Duodenal mucosa (tissue), 2 donors: ENCODE measurements at regions not wholly inside any gene's neighbourhood (a gene's known extent, or its start where the extent isn't known, plus 50 kb on each side); places are given as distances from the start of the nearest gene placed in this dataset.

Experiments
- H3K27ac ChIP-seq: one replicate; pipeline ENCODE4 v1.7.0; 2013; ENCODE audit warnings: low read depth, low read length
- H3K27me3 ChIP-seq, 2 donors: one replicate each; pipeline ENCODE4 v1.7.0; 2013; ENCODE audit warnings: low read length in 2 of 2, control low read depth in 1 of 2; ENCODE audit not compliant: insufficient read depth in 2 of 2, control insufficient read depth in 1 of 2
- H3K36me3 ChIP-seq, 2 donors: one replicate each; pipeline ENCODE4 v1.7.0; 2013; ENCODE audit warnings: low read length in 2 of 2, control low read depth in 1 of 2; ENCODE audit not compliant: insufficient read depth in 2 of 2, control insufficient read depth in 1 of 2
- H3K4me1 ChIP-seq, 2 donors: one replicate each; pipeline ENCODE4 v1.7.0; 2013; ENCODE audit warnings: low read length in 2 of 2, control low read depth in 1 of 2; ENCODE audit not compliant: insufficient read depth in 2 of 2, control insufficient read depth in 1 of 2
- H3K4me3 ChIP-seq, 2 donors: one replicate each; pipeline ENCODE4 v1.7.0; 2013; ENCODE audit warnings: low read length in 2 of 2, low read depth in 1 of 2
- H3K9ac ChIP-seq, 2 donors: one replicate each; pipeline ENCODE4 v1.7.0; 2013; ENCODE audit warnings: low read length in 2 of 2, low read depth in 1 of 2
- H3K9me3 ChIP-seq, 2 donors: one replicate each; pipeline ENCODE4 v1.7.0; 2013; ENCODE audit warnings: low read length in 2 of 2, control low read depth in 1 of 2; ENCODE audit not compliant: control insufficient read depth in 1 of 2

DNA sequence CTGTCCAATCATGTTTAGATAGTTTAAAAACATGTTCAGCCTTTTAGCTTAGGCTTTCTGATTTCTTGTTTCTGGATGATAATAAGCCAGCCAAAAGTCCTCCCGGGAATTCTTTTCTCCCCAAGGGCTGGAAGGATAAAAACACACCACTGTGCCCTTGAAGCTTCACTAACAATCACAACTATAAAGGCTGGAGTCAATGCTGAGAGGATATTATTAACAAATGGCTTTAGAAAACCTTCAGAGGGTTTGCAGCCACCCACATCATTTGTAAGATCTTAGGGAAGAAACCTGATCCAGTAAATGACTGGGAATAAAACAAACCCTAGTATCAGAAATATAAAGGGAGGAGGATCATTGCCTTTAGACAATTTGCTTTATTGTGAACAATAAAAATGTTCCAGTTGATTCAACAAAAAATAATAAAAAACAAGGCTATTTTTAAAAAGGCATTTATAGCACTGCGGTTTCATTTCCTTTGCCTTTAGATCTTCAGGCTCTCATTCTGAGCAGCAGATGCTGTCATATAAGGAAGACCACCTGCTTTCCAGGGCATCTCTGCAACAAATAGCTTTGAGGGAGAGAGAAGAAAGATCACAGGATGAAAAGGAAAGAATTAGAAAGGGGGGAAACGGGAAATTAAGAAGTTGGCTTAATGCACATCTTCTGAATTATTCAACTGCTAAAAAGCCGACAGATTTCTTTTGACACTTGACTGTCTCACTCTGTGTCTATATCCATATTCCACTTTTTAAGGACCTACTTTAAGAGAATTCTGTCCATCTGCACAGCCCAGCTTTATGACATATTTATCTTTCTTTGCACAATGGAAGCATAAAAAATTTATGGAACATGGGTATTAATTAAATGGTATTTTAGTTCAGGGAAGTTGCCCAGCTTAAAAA, 277.2 kb upstream of the SLC24A2 start:
- no peak overlapping the region for H3K4me3 ChIP-seq
- no peaks in the 10 kb centered on the region for H3K27me3 ChIP-seq
- H3K9ac ChIP-seq = no peak overlapping the region
- no peaks in the 10 kb centered on the region for H3K9me3 ChIP-seq
- H3K36me3 ChIP-seq = no peaks in the 10 kb centered on the region
- no peaks in the 10 kb centered on the region for H3K4me1 ChIP-seq
- no peak overlapping the region for H3K27ac ChIP-seq

DNA sequence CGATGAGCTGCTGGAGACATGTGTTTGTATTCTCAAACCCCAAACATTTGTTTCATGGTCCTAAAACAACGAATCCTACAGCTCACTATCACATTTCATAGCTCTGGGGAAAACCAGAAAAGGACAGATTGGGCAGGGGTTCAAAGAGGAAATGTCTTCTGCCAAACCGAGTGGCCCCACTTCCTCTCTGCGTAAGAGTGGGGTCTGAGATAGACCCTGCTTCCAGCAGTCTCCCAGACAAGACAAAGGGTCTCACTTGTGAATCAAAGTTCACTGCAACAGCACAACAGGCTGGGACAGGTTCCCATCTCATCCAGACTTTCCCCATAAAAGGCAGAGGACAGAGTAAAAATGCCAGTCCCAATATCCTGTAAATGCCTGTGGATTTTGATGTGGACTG, 276.2 kb upstream of the SLC24A2 start:
- no peaks in the 10 kb centered on the region for H3K36me3 ChIP-seq
- H3K9ac ChIP-seq = no peak overlapping the region
- no peak overlapping the region for H3K4me3 ChIP-seq
- H3K4me1 ChIP-seq = no peaks in the 10 kb centered on the region
- H3K9me3 ChIP-seq = no peaks in the 10 kb centered on the region
- H3K27ac ChIP-seq = no peak overlapping the region
- H3K27me3 ChIP-seq = no peaks in the 10 kb centered on the region

DNA sequence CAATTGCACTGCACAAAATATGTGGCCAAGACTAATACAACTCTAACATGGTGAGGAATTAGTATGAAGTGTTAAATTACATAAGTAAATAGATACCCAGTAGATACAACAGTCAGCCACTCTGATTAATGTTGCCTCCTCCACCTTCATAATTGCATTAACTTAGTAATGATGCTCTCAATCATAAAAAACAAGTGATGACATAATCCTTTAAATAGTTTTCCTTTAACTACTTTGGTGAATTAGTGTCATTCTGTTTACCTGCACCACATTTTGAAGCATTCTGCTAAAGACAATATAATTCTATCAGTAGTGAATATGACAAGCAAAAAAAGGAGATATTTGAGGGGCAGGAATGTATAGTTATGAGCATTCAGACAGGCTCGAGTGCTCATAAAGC, 265.9 kb upstream of the SLC24A2 start:
- H3K36me3 ChIP-seq = no peaks in the 10 kb centered on the region
- no peak overlapping the region for H3K27ac ChIP-seq
- H3K9ac ChIP-seq = no peak overlapping the region
- no peaks in the 10 kb centered on the region for H3K9me3 ChIP-seq
- H3K27me3 ChIP-seq = no peaks in the 10 kb centered on the region
- H3K4me3 ChIP-seq = no peak overlapping the region
- H3K4me1 ChIP-seq = no peaks in the 10 kb centered on the region

DNA sequence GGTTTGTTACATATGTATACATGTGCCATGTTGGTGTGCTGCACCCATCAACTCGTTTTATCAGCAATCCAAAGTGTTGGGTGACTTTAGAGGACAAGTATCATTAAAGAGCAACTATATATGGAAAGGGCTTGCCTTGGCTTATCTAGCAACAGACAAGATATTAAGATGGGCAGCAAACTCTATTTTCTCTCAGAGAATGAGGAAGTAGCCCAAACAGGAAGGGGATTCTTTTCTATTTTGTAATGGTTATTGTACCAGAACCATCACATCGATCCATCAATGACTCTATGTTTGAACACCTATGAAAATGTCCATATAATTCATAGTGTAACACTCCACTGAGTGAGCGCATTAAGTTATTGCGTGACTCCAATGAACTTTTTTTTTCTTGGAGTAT, 260.1 kb upstream of the SLC24A2 start:
- H3K36me3 ChIP-seq = no peaks in the 10 kb centered on the region
- no peaks in the 10 kb centered on the region for H3K4me1 ChIP-seq
- no peak overlapping the region for H3K27ac ChIP-seq
- no peaks in the 10 kb centered on the region for H3K27me3 ChIP-seq
- H3K9me3 ChIP-seq = no peaks in the 10 kb centered on the region
- no peak overlapping the region for H3K4me3 ChIP-seq
- H3K9ac ChIP-seq = no peak overlapping the region

DNA sequence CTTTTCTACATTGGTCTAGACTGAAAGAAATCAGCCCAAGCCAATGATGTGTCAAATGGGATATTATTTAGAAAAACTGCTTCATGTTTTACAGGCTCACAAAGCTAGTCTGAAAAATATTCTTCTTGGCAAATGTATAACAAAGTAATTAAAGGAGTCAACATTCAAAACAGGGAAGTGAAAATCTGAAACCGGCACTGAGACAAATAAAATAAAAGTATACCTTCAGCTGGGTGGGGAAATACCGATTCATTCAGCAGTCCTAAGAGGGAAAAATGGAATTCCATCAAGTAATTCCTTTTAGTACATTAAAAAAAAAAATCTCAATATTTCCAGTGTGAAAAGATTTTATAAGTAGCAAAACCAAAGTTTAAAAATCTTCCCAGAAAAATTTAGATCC, 259.6 kb upstream of the SLC24A2 start:
- H3K4me3 ChIP-seq = no peak overlapping the region
- H3K9ac ChIP-seq = no peak overlapping the region
- no peaks in the 10 kb centered on the region for H3K36me3 ChIP-seq
- H3K4me1 ChIP-seq = no peaks in the 10 kb centered on the region
- H3K9me3 ChIP-seq = no peaks in the 10 kb centered on the region
- H3K27ac ChIP-seq = no peak overlapping the region
- H3K27me3 ChIP-seq = no peaks in the 10 kb centered on the region

DNA sequence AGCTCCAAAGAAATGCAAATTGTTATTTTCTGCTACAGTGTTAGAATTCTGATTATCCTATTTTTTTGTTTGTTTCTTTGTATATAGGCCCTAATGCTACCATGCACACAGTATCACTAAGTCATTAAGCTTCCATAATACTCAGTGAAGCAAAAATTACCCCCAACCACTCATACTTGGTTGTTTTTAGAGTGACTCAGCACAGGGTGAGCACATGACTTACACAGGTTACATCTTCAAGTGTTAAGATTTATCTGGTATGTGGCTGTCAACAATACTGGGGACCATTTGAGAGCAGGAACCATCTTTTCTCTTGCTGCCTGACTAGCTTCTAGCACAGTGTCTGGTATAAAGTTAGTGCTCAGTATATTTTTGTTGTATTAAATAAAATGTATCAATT, 255.8 kb upstream of the SLC24A2 start:
- H3K27ac ChIP-seq = no peak overlapping the region
- H3K36me3 ChIP-seq = no peaks in the 10 kb centered on the region
- no peak overlapping the region for H3K9ac ChIP-seq
- no peaks in the 10 kb centered on the region for H3K4me1 ChIP-seq
- H3K9me3 ChIP-seq = no peaks in the 10 kb centered on the region
- no peak overlapping the region for H3K4me3 ChIP-seq
- H3K27me3 ChIP-seq = no peaks in the 10 kb centered on the region

DNA sequence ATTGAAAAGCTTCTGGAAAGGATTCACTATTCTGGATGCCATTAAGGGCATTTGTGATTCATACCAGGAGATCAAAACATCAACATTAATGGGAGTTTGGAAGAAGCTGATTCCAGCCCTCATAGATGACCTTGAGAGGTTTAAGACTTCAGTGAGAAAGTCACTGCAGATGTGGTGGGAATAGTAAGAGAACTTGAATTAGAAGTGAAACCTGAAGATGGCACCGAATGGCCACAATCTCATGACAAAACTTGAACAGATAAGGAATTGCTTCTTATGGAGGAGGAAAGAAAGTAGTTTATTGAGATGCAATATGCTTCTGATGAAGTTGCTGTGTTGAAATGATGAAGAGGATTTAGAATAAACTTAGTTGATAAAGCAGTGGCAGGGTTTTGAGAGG, 254.6 kb upstream of the SLC24A2 start:
- H3K27ac ChIP-seq = no peak overlapping the region
- no peak overlapping the region for H3K9ac ChIP-seq
- H3K9me3 ChIP-seq = no peaks in the 10 kb centered on the region
- no peaks in the 10 kb centered on the region for H3K36me3 ChIP-seq
- H3K27me3 ChIP-seq = no peaks in the 10 kb centered on the region
- peak overlapping the region; percentile 5 to 34 for H3K4me3 ChIP-seq
- H3K4me1 ChIP-seq = no peaks in the 10 kb centered on the region

DNA sequence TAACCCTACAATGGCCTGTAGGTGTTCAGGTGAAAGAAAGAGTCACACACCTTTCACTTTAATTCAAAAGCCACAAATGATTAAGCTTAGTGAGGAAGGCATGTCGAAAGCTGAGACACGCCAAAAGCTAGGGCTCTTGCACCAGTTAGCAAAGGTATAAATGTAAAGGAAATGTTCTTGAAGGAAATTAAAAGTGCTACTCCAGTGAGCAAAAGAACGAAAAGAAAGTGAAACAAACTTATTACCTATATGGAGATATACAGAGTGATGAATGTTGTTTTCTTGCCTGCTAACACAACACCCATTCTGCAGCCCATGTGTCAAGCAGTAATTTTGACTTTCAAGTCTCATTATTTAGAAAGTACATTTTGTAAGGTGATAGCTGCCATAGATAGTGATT, 254.2 kb upstream of the SLC24A2 start:
- peak overlapping the region; percentile 5 to 34 for H3K4me3 ChIP-seq
- H3K9ac ChIP-seq = no peak overlapping the region
- H3K9me3 ChIP-seq = no peaks in the 10 kb centered on the region
- H3K27ac ChIP-seq = no peak overlapping the region
- no peaks in the 10 kb centered on the region for H3K4me1 ChIP-seq
- H3K36me3 ChIP-seq = no peaks in the 10 kb centered on the region
- no peaks in the 10 kb centered on the region for H3K27me3 ChIP-seq

DNA sequence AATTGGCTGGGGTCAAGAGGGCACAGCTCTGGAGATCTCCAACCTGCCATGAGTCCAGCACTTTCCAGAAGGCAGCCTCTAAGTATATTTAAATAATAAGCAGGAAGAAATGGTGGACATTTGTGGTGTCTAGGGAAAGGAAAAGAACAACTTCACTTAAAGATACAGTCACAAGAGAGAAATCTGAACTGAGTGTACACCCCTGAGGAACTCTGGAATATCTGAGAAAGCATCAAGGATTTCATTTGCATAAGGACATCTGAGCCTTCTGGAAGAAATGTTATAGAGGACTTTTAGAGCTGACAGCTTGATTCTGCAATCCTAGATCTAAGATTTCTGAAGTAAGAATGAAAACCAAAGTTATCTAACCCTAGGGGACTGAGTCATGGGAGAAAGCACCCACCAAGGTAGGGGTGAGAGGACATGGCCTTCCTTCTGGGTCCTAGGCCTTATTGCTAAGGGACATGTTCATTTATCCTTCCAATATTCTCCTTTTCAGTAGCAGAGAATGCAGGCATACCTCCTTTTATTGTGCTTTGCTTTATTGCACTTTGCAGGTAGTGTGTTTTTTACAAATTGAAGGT, 253.4 kb upstream of the SLC24A2 start:
- Histone ChIP-seq H3K4me1 (no peaks in the 10 kb centered on the region), H3K4me3 (no peak overlapping the region), H3K9me3 (no peaks in the 10 kb centered on the region), H3K9ac (no peak overlapping the region), H3K27me3 (no peaks in the 10 kb centered on the region), H3K27ac (no peak overlapping the region), H3K36me3 (no peaks in the 10 kb centered on the region)

DNA sequence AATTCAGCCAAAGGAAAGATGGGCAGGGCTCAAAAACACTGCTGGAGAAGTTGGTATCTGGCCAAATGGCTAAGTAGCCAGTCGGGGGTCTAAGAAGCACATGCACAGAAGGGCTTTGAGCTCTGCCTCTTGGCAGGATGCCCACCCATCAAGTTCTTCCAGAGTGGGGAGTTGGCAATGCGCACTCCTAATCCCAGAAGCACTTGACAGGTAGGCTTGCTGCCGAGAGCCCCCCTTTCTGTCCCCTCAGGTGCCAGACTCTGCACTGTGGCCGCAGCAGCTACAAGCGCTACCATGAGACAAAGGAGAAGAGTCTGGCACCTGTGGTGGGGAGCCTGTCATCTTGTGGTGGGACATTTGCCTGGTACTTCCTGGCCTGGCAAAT, 252.9 kb upstream of the SLC24A2 start:
- no peaks in the 10 kb centered on the region for H3K27me3 ChIP-seq
- H3K4me3 ChIP-seq = no peak overlapping the region
- no peak overlapping the region for H3K9ac ChIP-seq
- H3K27ac ChIP-seq = no peak overlapping the region
- H3K9me3 ChIP-seq = no peaks in the 10 kb centered on the region
- H3K4me1 ChIP-seq = no peaks in the 10 kb centered on the region
- no peaks in the 10 kb centered on the region for H3K36me3 ChIP-seq
